H9 (cell line): ENCODE measurements at regions not wholly inside any gene's neighbourhood (a gene's known extent, or its start where the extent isn't known, plus 50 kb on each side); places are given as distances from the start of the nearest gene placed in this dataset.

Source experiments
- DNase-seq: peaks from one replicate; pipeline ENCODE4 v3.0.0-alpha.2; 2017
- H2AFZ ChIP-seq: one replicate; pipeline ENCODE4 v1.6.1; 2013; ENCODE audit warnings: mild to moderate bottlenecking, low read length, control low read depth, moderate library complexity
- H2AK5ac ChIP-seq: 2 replicates; pipeline ENCODE4 v1.6.1; 2013; ENCODE audit warnings: low read length, control low read depth, mixed read lengths; ENCODE audit not compliant: insufficient read length
- H2BK120ac ChIP-seq: one replicate; pipeline ENCODE4 v1.6.1; 2013; ENCODE audit warnings: low read depth, mild to moderate bottlenecking, low read length, control low read depth, inconsistent platforms; ENCODE audit not compliant: poor library complexity, severe bottlenecking
- H2BK12ac ChIP-seq: 2 replicates; pipeline ENCODE4 v1.6.1; 2013; ENCODE audit warnings: low read length, control low read depth, mixed read lengths, low read depth; ENCODE audit not compliant: insufficient read length
- H2BK15ac ChIP-seq: 2 replicates; pipeline ENCODE4 v1.6.1; 2013; ENCODE audit warnings: low read depth, low read length, control low read depth
- H2BK20ac ChIP-seq: one replicate; pipeline ENCODE4 v1.6.1; 2013; ENCODE audit warnings: low read depth, mild to moderate bottlenecking, low read length, control low read depth, inconsistent platforms; ENCODE audit not compliant: poor library complexity, severe bottlenecking
- H2BK5ac ChIP-seq: 2 replicates; pipeline ENCODE4 v1.6.1; 2013; ENCODE audit warnings: low read length, control low read depth, mixed read lengths; ENCODE audit not compliant: insufficient read length
- H3K14ac ChIP-seq: 2 replicates; pipeline ENCODE4 v1.6.1; 2013; ENCODE audit warnings: low read length, control low read depth; ENCODE audit not compliant: insufficient read depth
- H3K18ac ChIP-seq: 2 replicates; pipeline ENCODE4 v1.6.1; 2013; ENCODE audit warnings: low read depth, mild to moderate bottlenecking, mixed read lengths, low read length, control low read depth; ENCODE audit not compliant: insufficient read length
- H3K23ac ChIP-seq: 2 replicates; pipeline ENCODE4 v1.6.1; 2013; ENCODE audit warnings: low read length, control low read depth, mixed read lengths, low read depth; ENCODE audit not compliant: insufficient read length
- H3K23me2 ChIP-seq: 2 replicates; pipeline ENCODE4 v1.6.1; 2013; ENCODE audit warnings: low read depth, mild to moderate bottlenecking, mixed read lengths, low read length, control low read depth; ENCODE audit not compliant: insufficient read length, poor library complexity, severe bottlenecking
- H3K27ac ChIP-seq: 2 replicates; pipeline ENCODE4 v1.5.1; 2013; ENCODE audit warnings: low read length, control low read depth, mixed read lengths, low read depth; ENCODE audit not compliant: insufficient read length
- H3K27me3 ChIP-seq: 2 replicates; pipeline ENCODE4 v1.6.1; 2013; ENCODE audit warnings: low read length, control low read depth, inconsistent platforms; ENCODE audit not compliant: insufficient read depth
- H3K4ac ChIP-seq: 2 replicates; pipeline ENCODE4 v1.6.1; 2013; ENCODE audit warnings: low read depth, mild to moderate bottlenecking, control low read depth, inconsistent platforms, low read length, moderate library complexity
- H3K4me1 ChIP-seq: 2 replicates; pipeline ENCODE4 v1.6.1; 2013; ENCODE audit warnings: low read length, control low read depth, inconsistent platforms; ENCODE audit not compliant: insufficient read depth
- H3K4me2 ChIP-seq: 2 replicates; pipeline ENCODE4 v1.6.1; 2013; ENCODE audit warnings: low read length, control low read depth, mixed read lengths; ENCODE audit not compliant: insufficient read length, insufficient read depth
- H3K56ac ChIP-seq: 2 replicates; pipeline ENCODE4 v1.6.1; 2013; ENCODE audit warnings: low read depth, mild to moderate bottlenecking, mixed read lengths, low read length, control low read depth; ENCODE audit not compliant: insufficient read length
- H3K79me1 ChIP-seq: 2 replicates; pipeline ENCODE4 v1.6.1; 2013; ENCODE audit warnings: low read depth, mild to moderate bottlenecking, moderate library complexity, low read length, control low read depth, inconsistent platforms; ENCODE audit not compliant: insufficient read depth, poor library complexity, severe bottlenecking
- H3K79me2 ChIP-seq: 2 replicates; pipeline ENCODE4 v1.6.1; 2013; ENCODE audit warnings: low read length, control low read depth, inconsistent platforms; ENCODE audit not compliant: insufficient read depth
- H3K9ac ChIP-seq: 2 replicates; pipeline ENCODE4 v1.6.1; 2013; ENCODE audit warnings: low read length, control low read depth, mixed read lengths; ENCODE audit not compliant: insufficient read length; ENCODE audit errors: extremely low read depth
- H3K9me3 ChIP-seq: one replicate; pipeline ENCODE4 v1.6.1; 2013; ENCODE audit warnings: low read depth, low read length, inconsistent platforms; ENCODE audit not compliant: control insufficient read depth
- H3T11ph ChIP-seq: one replicate; pipeline ENCODE4 v1.6.1; 2013; ENCODE audit warnings: mild to moderate bottlenecking, low read length, control low read depth, inconsistent platforms
- H4K20me1 ChIP-seq: one replicate; pipeline ENCODE4 v1.6.1; 2013; ENCODE audit not compliant: control insufficient read depth, insufficient read length, insufficient read depth
- H4K5ac ChIP-seq: 2 replicates; pipeline ENCODE4 v1.6.1; 2013; ENCODE audit warnings: low read depth, mild to moderate bottlenecking, mixed read lengths, low read length, control low read depth; ENCODE audit not compliant: insufficient read length
- H4K8ac ChIP-seq: replicated peaks from 2 replicates; pipeline ENCODE4 v1.6.1; 2013; ENCODE audit warnings: low read length, control low read depth, mixed read lengths, low read depth; ENCODE audit not compliant: insufficient read length
- H4K91ac ChIP-seq: 2 replicates; pipeline ENCODE4 v1.6.1; 2013; ENCODE audit warnings: low read depth, mild to moderate bottlenecking, moderate library complexity, mixed read lengths, low read length, control low read depth; ENCODE audit not compliant: insufficient read length
- H3K27ac Mint-ChIP-seq, 3 experiments: 2 replicates in 2 of 3; 3 replicates in 1 of 3; pipeline ENCODE4 v1.8.0; 2020 to 2021; ENCODE audit warnings: mixed read lengths in 3 of 3, mild to moderate bottlenecking in 1 of 3, moderate library complexity in 1 of 3
- H3K27me3 Mint-ChIP-seq: 2 replicates; pipeline ENCODE4 v1.8.0; 2021; ENCODE audit warnings: low read depth, mild to moderate bottlenecking, moderate library complexity, mixed read lengths
- H3K36me3 Mint-ChIP-seq, 3 experiments: 2 replicates in 2 of 3; 3 replicates in 1 of 3; pipeline ENCODE4 v1.8.0; 2020 to 2021; ENCODE audit warnings: low read depth in 3 of 3, mixed read lengths in 3 of 3; ENCODE audit not compliant: insufficient read depth in 1 of 3
- H3K4me1 Mint-ChIP-seq, 2 experiments: 2 replicates each; pipeline ENCODE4 v1.8.0; 2020; ENCODE audit warnings: mixed read lengths in 2 of 2
- H3K4me3 Mint-ChIP-seq, 2 experiments: 2 replicates in 1 of 2; 3 replicates in 1 of 2; pipeline ENCODE4 v1.8.0; 2020 to 2021; ENCODE audit warnings: mild to moderate bottlenecking in 2 of 2, mixed read lengths in 2 of 2, moderate library complexity in 1 of 2
- H3K9me3 Mint-ChIP-seq, 2 experiments: 2 replicates in 1 of 2; 3 replicates in 1 of 2; pipeline ENCODE4 v1.8.0; 2020; ENCODE audit warnings: mild to moderate bottlenecking in 2 of 2, mixed read lengths in 2 of 2, moderate library complexity in 1 of 2
- TF ChIP-seq, protein P1 (sequence below): fragments of 200-600 bp; sonication (generic); conservative IDR thresholded peaks from 3 replicates; pipeline ENCODE4 v1.8.0; 2021; ENCODE audit warnings: antibody characterized with exemption, mild to moderate bottlenecking

GRCh38 chr10:125363791-125364190, 203.4 kb upstream of the CTBP2 start:
- H3K4me3 Mint-ChIP-seq = no peak overlapping the region
- H3K9ac ChIP-seq = no peak overlapping the region
- no peak overlapping the region for H2BK20ac ChIP-seq
- peaks cover 0 to 7% of the 10 kb centered on the region in 2 experiments for H3K9me3 Mint-ChIP-seq
- no peaks in the 10 kb centered on the region for H3K27me3 ChIP-seq
- no peaks in the 10 kb centered on the region for H3K9me3 ChIP-seq
- no peak overlapping the region for H3K18ac ChIP-seq
- no peak for DNase-seq
- H3T11ph ChIP-seq = no peak overlapping the region
- H2BK15ac ChIP-seq = no peak overlapping the region
- H3K4ac ChIP-seq = no peak overlapping the region
- no peaks in the 10 kb centered on the region for H4K20me1 ChIP-seq
- H2BK5ac ChIP-seq = no peak overlapping the region
- no peak overlapping the region for H2AFZ ChIP-seq
- H3K27ac ChIP-seq = no peak overlapping the region
- no peak overlapping the region for H3K56ac ChIP-seq
- H3K27me3 Mint-ChIP-seq = no peaks in the 10 kb centered on the region; the same call in 1 of the 2 replicates
- no peak overlapping the region for H2BK12ac ChIP-seq
- H4K8ac ChIP-seq = no peak overlapping the region
- no peak overlapping the region for H4K91ac ChIP-seq
- H4K5ac ChIP-seq = no peak overlapping the region
- no peak overlapping the region for H2AK5ac ChIP-seq
- no peaks in the 10 kb centered on the region for H3K23me2 ChIP-seq
- H3K14ac ChIP-seq = no peak overlapping the region
- no peaks in the 10 kb centered on the region for H3K4me1 ChIP-seq
- no peak overlapping the region for H2BK120ac ChIP-seq
- H3K79me2 ChIP-seq = no peaks in the 10 kb centered on the region
- H3K79me1 ChIP-seq = no peaks in the 10 kb centered on the region
- H3K23ac ChIP-seq = no peak overlapping the region
- no peak overlapping the region for H3K27ac Mint-ChIP-seq
- TF ChIP-seq, protein P1, sequence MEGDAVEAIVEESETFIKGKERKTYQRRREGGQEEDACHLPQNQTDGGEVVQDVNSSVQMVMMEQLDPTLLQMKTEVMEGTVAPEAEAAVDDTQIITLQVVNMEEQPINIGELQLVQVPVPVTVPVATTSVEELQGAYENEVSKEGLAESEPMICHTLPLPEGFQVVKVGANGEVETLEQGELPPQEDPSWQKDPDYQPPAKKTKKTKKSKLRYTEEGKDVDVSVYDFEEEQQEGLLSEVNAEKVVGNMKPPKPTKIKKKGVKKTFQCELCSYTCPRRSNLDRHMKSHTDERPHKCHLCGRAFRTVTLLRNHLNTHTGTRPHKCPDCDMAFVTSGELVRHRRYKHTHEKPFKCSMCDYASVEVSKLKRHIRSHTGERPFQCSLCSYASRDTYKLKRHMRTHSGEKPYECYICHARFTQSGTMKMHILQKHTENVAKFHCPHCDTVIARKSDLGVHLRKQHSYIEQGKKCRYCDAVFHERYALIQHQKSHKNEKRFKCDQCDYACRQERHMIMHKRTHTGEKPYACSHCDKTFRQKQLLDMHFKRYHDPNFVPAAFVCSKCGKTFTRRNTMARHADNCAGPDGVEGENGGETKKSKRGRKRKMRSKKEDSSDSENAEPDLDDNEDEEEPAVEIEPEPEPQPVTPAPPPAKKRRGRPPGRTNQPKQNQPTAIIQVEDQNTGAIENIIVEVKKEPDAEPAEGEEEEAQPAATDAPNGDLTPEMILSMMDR = no peak
- H3K4me2 ChIP-seq = no peak overlapping the region
- no peaks in the 10 kb centered on the region for H3K4me1 Mint-ChIP-seq
- peaks cover 1 to 4% (median 2%) of the 10 kb centered on the region in 3 experiments; a peak in 6 of 7 replicates for H3K36me3 Mint-ChIP-seq
